Thyroid gland (tissue), 4 donors: ENCODE measurements at regions not wholly inside any gene's neighbourhood (a gene's known extent, or its start where the extent isn't known, plus 50 kb on each side); places are given as distances from the start of the nearest gene placed in this dataset.

ENCODE experiments used
- POLR2A ChIP-seq, 2 donors: fragments of 450-650 bp; IDR thresholded peaks; one replicate each; pipeline ENCODE4 v1.6.1; 2017; ENCODE audit warnings: antibody characterized with exemption in 2 of 2, mild to moderate bottlenecking in 2 of 2, moderate library complexity in 1 of 2
- TF ChIP-seq, protein P1 (sequence below), 6 experiments: fragments of 200-600 bp in 3 of 6; fragments of 450-650 bp in 3 of 6; sonication (generic) in 3 of 6; IDR thresholded peaks; one replicate each; pipeline ENCODE4 v1.5.1; 2016 to 2019; ENCODE audit warnings: antibody characterized with exemption in 6 of 6, mild to moderate bottlenecking in 2 of 6, inconsistent platforms in 1 of 6, moderate library complexity in 1 of 6

GRCh38 chr6:74408844-74409243 lies 712.8 kb downstream of the CD109 start:
- TF ChIP-seq, protein P1, sequence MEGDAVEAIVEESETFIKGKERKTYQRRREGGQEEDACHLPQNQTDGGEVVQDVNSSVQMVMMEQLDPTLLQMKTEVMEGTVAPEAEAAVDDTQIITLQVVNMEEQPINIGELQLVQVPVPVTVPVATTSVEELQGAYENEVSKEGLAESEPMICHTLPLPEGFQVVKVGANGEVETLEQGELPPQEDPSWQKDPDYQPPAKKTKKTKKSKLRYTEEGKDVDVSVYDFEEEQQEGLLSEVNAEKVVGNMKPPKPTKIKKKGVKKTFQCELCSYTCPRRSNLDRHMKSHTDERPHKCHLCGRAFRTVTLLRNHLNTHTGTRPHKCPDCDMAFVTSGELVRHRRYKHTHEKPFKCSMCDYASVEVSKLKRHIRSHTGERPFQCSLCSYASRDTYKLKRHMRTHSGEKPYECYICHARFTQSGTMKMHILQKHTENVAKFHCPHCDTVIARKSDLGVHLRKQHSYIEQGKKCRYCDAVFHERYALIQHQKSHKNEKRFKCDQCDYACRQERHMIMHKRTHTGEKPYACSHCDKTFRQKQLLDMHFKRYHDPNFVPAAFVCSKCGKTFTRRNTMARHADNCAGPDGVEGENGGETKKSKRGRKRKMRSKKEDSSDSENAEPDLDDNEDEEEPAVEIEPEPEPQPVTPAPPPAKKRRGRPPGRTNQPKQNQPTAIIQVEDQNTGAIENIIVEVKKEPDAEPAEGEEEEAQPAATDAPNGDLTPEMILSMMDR (IDR thresholded peaks at IDR 0.05): no peak
- TF ChIP-seq POLR2A (IDR thresholded peaks at IDR 0.05): no peak
